Rectal smooth muscle tissue (tissue), 1 donor: ENCODE measurements at regions not wholly inside any gene's neighbourhood (a gene's known extent, or its start where the extent isn't known, plus 50 kb on each side); places are given as distances from the start of the nearest gene placed in this dataset.

Experiments used
- H3K27ac ChIP-seq: one replicate; pipeline ENCODE4 v1.7.0; 2013; ENCODE audit warnings: low read depth, low read length, inconsistent platforms
- H3K27me3 ChIP-seq: one replicate; pipeline ENCODE4 v1.7.0; 2013; ENCODE audit warnings: low read length; ENCODE audit not compliant: control insufficient read depth, insufficient read depth
- H3K36me3 ChIP-seq: one replicate; pipeline ENCODE4 v1.7.0; 2013; ENCODE audit warnings: low read length; ENCODE audit not compliant: control insufficient read depth, insufficient read depth
- H3K4me1 ChIP-seq: one replicate; pipeline ENCODE4 v1.7.0; 2013; ENCODE audit warnings: low read length; ENCODE audit not compliant: control insufficient read depth, insufficient read depth
- H3K4me3 ChIP-seq: one replicate; pipeline ENCODE4 v1.7.0; 2013; ENCODE audit warnings: low read length
- H3K9ac ChIP-seq: one replicate; pipeline ENCODE4 v1.7.0; 2013; ENCODE audit warnings: low read length

DNA sequence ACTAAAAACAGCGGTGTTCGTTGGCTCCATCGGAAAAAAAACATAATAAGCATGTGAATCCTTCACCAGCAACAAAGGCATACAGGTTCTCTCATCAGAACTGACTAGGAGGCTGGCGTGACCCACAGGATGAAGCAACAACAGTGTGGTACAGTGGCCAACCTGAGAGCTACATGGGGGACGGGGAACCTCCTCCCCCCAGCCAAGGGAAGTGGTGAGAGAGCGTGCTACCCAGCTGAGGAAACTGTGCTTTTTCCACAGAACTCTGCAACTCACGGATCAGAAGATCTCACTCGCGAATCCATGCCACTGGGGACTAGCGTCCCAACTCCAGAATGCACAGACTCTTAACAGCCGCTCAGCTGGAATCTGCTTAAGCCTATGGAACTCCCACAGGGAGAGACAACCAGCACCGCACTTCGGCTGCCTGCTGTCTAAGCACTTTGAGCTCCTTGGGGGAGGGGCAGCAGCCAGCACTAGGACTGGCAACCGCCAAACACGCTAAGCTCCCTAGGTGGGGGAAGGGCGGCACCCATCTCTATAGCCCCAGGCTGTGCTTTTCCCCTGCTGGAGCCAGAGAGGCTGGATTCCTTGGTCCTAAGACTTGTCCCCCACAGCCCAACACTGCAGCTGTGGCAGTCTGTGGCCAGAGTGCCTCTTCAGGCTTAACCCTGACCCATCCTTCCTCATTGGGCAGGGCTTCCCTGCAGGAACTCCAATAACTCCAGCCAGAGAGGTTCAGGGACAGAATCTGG is 538.3 kb upstream of the BTBD3 start:
- H3K27ac ChIP-seq = no peak overlapping the region
- H3K36me3 ChIP-seq = no peaks in the 10 kb centered on the region
- H3K27me3 ChIP-seq = no peaks in the 10 kb centered on the region
- no peak overlapping the region for H3K9ac ChIP-seq
- H3K4me1 ChIP-seq = no peaks in the 10 kb centered on the region
- H3K4me3 ChIP-seq = no peak overlapping the region

DNA sequence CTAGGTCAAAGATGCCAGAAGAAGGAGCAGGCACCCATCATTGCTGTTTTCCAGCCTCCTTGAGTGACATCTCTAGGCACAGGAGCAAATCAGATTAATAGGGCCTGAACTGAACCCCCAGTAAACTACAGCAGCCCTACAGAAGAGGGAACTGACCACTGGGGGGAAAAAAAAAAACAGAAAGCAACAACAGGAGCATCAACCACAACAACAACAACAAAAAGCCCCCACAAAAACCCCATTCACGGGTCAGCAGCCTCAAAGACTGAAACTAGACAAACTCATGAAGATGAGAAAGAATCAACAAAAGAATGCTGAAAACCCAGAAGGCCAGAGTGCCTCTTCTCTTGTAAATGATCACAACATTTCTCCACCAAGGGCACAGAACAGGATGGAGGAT is 537.4 kb upstream of the BTBD3 start:
- H3K36me3 ChIP-seq = no peaks in the 10 kb centered on the region
- H3K4me3 ChIP-seq = no peak overlapping the region
- H3K4me1 ChIP-seq = no peaks in the 10 kb centered on the region
- no peak overlapping the region for H3K9ac ChIP-seq
- H3K27me3 ChIP-seq = no peaks in the 10 kb centered on the region
- H3K27ac ChIP-seq = no peak overlapping the region

DNA sequence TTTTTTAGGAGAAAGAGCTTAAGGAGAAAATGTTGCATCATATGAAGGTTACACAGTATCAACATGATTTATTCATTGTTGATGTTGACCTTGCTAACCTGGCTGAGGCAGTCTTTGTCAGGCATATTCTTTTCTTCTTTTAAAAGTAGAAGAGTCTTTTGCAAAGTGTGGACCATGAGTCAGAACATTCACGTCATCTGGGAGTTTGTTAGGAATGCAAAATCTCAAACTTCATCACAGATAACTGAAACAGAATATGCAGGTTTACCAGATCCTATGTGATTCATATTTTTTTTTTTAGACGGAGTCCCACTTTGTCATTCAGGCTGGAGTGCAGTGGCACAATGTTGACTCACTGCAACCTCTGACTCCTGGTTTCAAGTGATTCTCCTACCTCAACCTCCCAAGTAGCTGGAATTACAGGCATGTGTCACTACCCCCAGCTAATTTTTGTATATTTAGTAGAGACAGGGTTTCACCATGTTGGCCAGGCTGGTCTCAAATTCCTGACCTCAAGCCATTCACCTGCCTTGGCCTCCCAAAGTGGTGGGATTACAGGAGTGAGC is 530.4 kb upstream of the BTBD3 start:
- Histone ChIP-seq H3K27me3 (no peaks in the 10 kb centered on the region), H3K27ac (no peak overlapping the region), H3K9ac (no peak overlapping the region), H3K4me1 (no peaks in the 10 kb centered on the region), H3K36me3 (no peaks in the 10 kb centered on the region), H3K4me3 (no peak overlapping the region)

- Histone ChIP-seq H3K4me1 (no peaks in the 10 kb centered on the region), H3K27me3 (no peaks in the 10 kb centered on the region), H3K4me3 (no peak overlapping the region), H3K9ac (no peak overlapping the region), H3K27ac (no peak overlapping the region), H3K36me3 (no peaks in the 10 kb centered on the region)
Measured at GRCh38 chr20:11389186-11389585, 528.5 kb upstream of the BTBD3 start.

DNA sequence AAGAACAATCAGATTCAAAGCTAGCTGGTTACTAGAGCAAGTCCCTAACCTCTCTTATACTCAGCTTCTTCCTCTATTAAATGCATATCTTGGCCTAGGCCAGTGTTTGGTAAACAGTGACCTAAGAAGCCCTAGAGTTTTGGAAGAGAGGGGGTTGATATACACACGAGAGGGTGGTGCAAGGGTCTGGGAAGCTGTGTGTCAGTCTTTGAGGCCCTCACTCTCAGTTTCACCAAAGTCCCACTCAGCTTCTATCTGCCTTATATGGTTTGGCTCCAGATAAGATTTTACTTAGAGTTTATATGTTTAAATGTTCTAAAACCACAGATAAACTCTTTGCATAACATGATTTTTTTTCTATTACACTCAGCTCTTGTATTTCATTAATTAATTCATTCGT is 526.1 kb upstream of the BTBD3 start:
- no peaks in the 10 kb centered on the region for H3K4me1 ChIP-seq
- no peaks in the 10 kb centered on the region for H3K36me3 ChIP-seq
- no peak overlapping the region for H3K9ac ChIP-seq
- H3K27ac ChIP-seq = no peak overlapping the region
- no peak overlapping the region for H3K4me3 ChIP-seq
- no peaks in the 10 kb centered on the region for H3K27me3 ChIP-seq

GRCh38 chr20:11394145-11394833 is 523.4 kb upstream of the BTBD3 start:
- no peaks in the 10 kb centered on the region for H3K36me3 ChIP-seq
- no peak overlapping the region for H3K27ac ChIP-seq

GRCh38 chr20:11395581-11395980 is 522.1 kb upstream of the BTBD3 start:
- Histone ChIP-seq H3K27ac (no peak overlapping the region), H3K27me3 (no peaks in the 10 kb centered on the region), H3K36me3 (no peaks in the 10 kb centered on the region), H3K4me3 (no peak overlapping the region), H3K9ac (no peak overlapping the region), H3K4me1 (no peaks in the 10 kb centered on the region)

More at GRCh38 chr20:11394145-11394833, 523.4 kb upstream of the BTBD3 start:
- Histone ChIP-seq H3K4me3 (no peak overlapping the region), H3K27me3 (no peaks in the 10 kb centered on the region), H3K4me1 (no peaks in the 10 kb centered on the region), H3K9ac (no peak overlapping the region)

GRCh38 chr20:11401988-11402387 is 515.7 kb upstream of the BTBD3 start:
- Histone ChIP-seq H3K9ac (no peak overlapping the region), H3K27me3 (no peaks in the 10 kb centered on the region), H3K27ac (no peak overlapping the region), H3K4me3 (no peak overlapping the region), H3K36me3 (no peaks in the 10 kb centered on the region), H3K4me1 (peaks cover 13% of the 10 kb centered on the region)

DNA sequence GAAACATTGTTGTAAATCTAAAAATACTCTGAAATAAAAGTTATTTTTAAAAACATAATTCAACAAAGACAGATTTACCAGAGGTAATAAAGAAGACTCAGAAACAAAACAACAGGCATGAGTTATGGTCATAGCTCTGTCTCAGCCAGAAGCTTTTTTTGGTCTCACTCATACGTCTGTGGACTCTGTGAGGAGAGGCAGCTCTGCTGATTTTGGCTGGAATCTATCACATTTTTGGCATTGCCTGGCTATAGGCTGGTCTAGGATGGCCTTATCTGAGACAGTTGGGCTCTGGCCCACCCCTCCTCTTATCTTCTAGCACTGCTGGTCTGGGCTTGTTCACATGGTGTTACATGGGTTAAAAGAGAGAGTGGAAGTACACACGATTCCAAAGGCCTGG is 514.0 kb upstream of the BTBD3 start:
- no peaks in the 10 kb centered on the region for H3K36me3 ChIP-seq
- H3K4me3 ChIP-seq = no peak overlapping the region
- H3K9ac ChIP-seq = no peak overlapping the region
- no peak overlapping the region for H3K27ac ChIP-seq
- peaks cover 13% of the 10 kb centered on the region for H3K4me1 ChIP-seq
- H3K27me3 ChIP-seq = no peaks in the 10 kb centered on the region

DNA sequence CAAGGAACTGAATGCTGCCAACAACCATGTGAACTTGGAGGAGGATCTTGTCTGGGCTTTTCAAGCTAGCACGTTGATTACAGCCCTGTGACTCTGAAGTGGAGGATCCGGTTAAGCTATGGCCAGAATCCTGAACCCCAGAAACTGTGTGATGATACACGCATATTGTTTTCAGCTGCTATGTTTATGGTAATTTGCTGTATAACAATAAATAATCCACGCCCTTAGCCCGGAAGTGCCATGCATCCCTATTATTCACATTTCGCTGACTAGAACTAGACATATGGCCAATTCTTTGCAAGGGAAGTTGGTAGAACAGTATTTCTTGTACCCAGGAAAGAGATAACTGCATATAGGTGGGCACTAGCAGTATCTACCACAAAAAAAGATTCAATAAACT is 510.8 kb upstream of the BTBD3 start:
- Histone ChIP-seq H3K36me3 (no peaks in the 10 kb centered on the region), H3K4me1 (peaks cover 13% of the 10 kb centered on the region), H3K27ac (no peak overlapping the region), H3K9ac (no peak overlapping the region), H3K27me3 (no peaks in the 10 kb centered on the region), H3K4me3 (no peak overlapping the region)

DNA sequence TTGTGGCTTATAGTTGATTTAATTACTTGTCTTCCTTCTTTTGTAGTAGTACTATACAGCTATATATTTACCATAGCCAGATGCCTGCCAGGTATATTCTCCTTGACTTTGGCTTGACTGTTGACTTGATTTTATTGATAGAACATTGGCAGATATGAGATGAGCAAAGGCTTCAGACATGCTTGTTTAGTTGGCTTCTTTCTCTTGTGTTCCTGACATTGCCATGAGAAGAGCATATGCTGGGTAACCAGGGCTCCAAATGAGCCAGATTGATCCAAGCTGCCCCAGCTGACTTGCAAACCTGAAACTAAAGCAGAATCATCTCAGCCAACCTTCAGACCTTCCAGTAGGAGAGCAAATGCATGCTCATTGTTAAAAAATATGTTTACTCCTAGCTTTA is 508.1 kb upstream of the BTBD3 start:
- Histone ChIP-seq H3K36me3 (no peaks in the 10 kb centered on the region), H3K9ac (no peak overlapping the region), H3K27ac (no peak overlapping the region), H3K4me3 (no peak overlapping the region), H3K27me3 (no peaks in the 10 kb centered on the region), H3K4me1 (no peaks in the 10 kb centered on the region)

- H3K27ac ChIP-seq = no peak overlapping the region
- no peaks in the 10 kb centered on the region for H3K27me3 ChIP-seq
- H3K36me3 ChIP-seq = no peaks in the 10 kb centered on the region
- no peak overlapping the region for H3K9ac ChIP-seq
- no peak overlapping the region for H3K4me3 ChIP-seq
- H3K4me1 ChIP-seq = no peaks in the 10 kb centered on the region
Measured at GRCh38 chr20:11411765-11412164, 505.9 kb upstream of the BTBD3 start.

DNA sequence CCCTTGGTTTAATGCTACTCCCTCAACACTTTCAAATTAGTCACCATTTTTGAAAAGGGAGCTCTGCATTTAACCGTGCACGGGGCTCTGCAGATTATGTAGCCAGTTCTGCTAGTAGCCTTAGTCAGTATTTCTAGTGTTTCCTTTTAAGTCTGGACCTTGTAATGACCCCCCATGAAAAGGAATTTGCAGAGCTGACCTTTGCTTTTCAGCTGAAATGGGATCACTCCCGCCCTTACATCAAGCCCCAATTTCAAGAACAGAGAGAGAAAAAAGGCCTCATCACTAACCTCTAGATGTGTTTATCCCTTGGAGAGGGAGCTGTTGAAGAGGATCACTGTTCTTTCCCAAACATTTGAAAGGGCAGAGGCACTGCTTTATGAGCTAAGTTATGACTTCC is 490.7 kb upstream of the BTBD3 start:
- no peaks in the 10 kb centered on the region for H3K36me3 ChIP-seq
- no peak overlapping the region for H3K9ac ChIP-seq
- no peaks in the 10 kb centered on the region for H3K27me3 ChIP-seq
- H3K4me3 ChIP-seq = no peak overlapping the region
- H3K4me1 ChIP-seq = no peaks in the 10 kb centered on the region
- H3K27ac ChIP-seq = no peak overlapping the region
